H54 (cell line): ENCODE measurements at regions not wholly inside any gene's neighbourhood (a gene's known extent, or its start where the extent isn't known, plus 50 kb on each side); places are given as distances from the start of the nearest gene placed in this dataset.
"Not testable (repeated sequence)": the region's sequence is repeated elsewhere in the genome, so short reads cannot be mapped to it uniquely, and the experiment has no call there.

Source experiments
- DNase-seq: peaks from one replicate; pipeline ENCODE4 v3.0.0; 2011; ENCODE audit warnings: low spot score, mixed read lengths; ENCODE audit not compliant: insufficient read length
- FAIRE-seq: peaks from 3 replicates; lab custom pipeline; 2011; peaks lifted over from hg19 to GRCh38; lab: Jason Lieb, UNC
- POLR2A ChIP-seq: IDR thresholded peaks from 2 replicates; pipeline ENCODE4 v1.6.1; 2011; ENCODE audit warnings: low read depth, mild to moderate bottlenecking, low read length

DNA sequence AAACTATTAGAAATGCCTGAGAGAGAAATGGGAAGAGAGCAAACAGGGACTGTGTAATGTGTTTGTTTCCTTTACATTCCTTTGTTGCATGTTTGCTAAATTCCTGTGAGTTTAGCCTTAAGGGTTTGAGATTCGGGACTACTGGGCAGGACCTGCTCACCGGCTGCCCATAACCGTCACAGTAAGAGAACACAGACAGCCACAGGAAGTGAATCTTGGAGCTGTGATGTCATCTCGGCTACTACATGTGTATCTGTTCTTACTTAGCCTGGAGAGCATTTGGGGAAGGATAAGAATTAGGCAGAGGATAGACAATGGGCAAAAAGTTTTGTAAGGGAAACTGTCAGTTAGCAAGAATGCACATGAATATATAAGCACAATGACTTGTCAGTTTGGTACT lies 485.1 kb upstream of the KLF6 start:
- no peak for TF ChIP-seq POLR2A
- peak; percentile 48 for FAIRE-seq
- peak; percentile 15 for DNase-seq

DNA sequence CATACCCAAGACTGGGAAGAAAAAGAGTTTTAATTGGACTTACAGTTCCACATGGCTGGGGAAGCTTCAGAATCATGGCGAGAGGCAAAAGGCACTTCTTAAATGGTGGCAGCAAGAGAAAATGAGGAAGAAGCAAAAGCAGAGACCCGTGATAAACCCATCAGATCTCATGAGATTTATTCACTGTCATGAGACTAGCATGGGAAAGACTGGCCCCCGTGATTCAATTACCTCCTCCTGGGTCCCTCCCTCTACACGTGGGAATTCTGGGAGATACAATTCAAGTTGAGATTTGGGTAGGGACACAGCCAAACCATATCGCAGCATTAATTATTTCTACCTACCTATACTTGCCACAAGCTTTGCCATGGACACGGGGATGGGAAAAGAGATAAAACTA lies 483.5 kb upstream of the KLF6 start:
- DNase-seq, FAIRE-seq: not testable (repeated sequence)

DNA sequence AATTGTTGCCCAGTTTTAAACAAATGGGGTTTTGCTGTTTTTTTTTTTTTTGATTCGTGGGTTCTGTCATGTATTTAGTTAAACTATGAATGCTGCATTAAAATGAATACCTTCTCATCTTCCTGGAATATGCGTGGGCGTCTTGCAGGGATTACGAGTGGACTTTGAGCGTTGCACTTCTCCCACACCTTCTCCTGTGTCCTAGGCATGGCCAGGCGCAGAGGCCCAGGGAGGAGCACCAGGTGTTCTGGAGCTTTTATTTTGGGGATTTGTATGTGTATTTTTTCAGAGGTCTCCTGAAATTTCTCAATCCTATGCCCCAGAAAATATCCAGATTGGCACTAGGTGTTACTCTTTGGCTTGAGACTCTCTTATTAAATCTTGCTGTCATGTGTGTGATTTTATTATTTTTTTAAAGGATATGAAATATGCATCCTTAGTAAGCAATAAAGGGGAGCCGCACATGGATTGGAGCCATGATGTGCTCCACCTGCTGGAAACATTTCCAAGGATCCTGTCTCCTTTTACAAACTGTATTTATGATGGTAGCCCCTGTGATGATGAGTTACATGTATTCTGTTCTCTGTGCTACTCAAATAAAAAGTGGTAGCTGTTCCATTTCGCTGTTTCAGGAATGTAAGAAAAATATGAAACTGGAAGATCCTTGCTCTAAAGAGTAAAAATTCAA lies 482.2 kb upstream of the KLF6 start:
- DNase-seq, result no peak
- no peak for TF ChIP-seq POLR2A
- FAIRE-seq, result no peak

DNA sequence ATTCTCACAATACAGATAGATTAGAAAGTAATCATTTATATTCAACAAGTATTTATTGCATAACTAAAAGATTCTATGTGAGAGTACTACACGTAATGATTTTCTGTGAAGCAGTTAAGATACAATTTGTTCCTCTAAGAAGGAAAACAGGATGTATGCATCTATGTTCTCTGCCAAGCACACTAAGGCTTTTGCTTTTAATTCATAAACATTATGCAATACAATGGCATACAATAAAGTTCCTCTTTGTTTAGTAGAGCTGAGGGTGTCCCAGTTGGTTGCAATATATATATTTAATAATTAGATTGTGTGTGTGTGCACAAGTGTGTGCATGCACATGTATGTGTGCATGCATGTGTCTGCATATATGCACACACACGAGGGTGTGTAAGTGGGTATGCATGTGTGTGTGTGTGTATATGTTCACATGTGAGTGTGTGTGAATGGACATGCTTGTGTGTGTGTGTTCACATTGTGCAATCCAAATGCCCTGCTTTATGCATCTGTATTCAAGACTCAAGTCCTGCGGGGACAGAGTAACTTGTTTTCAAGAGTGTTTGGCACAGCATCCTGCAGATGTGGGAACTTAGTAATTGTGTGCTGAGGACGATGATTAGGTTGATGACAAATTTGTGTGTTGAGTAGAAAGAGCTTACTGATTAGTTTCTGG lies 481.5 kb upstream of the KLF6 start:
- TF ChIP-seq POLR2A, result no peak
- no peak for DNase-seq
- no peak for FAIRE-seq

DNA sequence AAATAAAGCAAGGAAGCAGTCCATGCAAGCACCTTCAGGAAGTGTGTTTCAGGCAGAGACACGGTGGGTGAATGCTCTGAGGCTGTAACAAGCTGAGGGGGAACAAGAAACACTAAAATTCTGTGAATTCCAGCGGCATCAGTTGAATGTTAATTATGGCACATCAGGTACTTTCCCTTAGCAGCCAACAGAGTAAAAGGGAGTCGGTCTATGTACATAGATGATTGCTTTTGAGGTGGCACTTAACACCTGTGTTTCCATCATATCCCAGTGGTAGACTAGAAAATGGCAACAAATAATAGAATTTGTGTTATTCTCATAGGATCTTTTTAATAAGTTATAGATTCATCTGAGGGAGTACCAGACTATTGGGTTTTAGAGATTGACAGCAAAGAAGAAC lies 481.0 kb upstream of the KLF6 start:
- no peak for TF ChIP-seq POLR2A
- no peak for FAIRE-seq

DNA sequence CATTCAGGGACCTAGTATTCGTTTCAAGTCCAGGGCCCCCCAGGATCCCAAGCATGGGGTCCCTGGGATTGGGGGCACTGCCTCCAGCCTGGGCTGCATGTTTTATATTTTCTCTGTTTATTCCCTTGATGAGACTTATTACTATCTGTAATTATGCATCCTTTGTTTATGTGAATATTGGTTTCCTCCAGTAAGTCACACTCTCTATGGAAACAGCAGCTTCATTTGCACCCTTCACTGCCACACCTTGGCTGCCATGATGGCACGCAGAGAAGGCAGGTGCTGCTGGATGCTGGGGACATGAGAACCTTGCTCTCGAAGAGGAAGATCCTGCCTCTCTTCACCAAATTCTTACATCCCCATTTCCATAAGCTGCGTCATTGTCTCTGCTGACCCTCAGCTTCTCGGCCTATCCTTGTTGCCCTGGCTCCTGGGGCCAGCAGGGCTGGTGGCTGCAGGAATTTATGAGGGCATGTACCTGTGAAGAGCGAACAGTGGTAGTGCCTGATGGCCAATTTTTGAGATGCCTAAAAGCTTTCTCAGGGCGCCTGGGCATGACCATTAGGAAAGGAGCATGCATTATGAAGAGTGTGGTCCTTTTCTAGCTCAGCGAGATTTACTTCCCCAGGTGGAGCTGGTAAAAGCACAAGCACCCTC lies 479.3 kb upstream of the KLF6 start:
- no peak for FAIRE-seq
- no peak for DNase-seq
- no peak for TF ChIP-seq POLR2A

More for the DNA sequence above, 481.0 kb upstream of the KLF6 start:
- DNase-seq, result no peak

DNA sequence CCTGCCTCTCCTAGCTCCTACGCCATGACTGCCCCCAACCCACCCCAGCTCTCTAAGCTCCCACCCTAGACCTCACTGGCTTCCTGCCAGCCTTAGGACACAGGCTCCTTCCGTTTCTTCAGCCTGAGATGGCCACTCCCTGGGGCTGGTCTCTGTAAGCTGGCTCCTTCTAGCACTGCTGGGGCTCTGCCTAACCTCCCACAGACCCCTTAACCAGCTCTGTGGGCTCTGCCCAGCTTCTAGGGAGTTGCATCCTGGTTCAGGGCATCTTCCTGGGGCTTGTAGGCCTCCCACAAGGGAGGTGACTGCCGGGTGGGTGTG lies 478.6 kb upstream of the KLF6 start:
- DNase-seq (no peak), FAIRE-seq (no peak)
- TF ChIP-seq POLR2A, result no peak

DNA sequence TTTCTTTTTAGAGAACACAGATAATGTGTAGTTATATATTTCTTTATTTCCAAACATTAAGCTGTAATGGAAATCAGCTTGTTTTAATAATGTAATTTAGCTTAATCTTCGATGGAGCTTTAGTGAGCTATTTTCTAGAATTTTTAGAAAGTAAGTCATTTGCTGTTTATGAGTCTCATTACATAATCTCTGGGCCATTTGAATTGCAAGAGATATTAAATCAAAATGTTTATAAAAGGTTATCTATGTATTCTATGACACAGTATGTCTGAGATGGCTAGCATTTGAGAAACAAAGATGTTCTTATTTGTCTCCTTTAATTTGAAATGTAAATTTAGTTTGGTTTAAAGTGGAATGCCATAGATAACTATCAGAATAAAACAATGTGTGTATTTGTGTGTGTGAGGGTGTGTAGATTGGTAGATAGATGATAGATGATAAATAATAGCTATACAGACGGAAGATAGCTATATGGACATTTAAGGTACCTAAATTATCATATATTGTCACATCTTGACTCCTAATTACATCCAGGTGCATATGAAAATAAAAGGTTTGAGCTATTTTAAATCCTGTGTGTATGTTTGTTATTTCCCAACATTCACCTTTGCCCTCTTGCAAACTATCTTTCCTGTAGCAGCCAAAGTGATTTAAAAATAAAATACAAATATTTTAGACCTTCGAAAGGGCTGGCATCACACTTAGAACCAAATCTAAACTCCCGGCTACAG lies 478.0 kb upstream of the KLF6 start:
- FAIRE-seq (no peak), DNase-seq (no peak)
- TF ChIP-seq POLR2A, result no peak

DNA sequence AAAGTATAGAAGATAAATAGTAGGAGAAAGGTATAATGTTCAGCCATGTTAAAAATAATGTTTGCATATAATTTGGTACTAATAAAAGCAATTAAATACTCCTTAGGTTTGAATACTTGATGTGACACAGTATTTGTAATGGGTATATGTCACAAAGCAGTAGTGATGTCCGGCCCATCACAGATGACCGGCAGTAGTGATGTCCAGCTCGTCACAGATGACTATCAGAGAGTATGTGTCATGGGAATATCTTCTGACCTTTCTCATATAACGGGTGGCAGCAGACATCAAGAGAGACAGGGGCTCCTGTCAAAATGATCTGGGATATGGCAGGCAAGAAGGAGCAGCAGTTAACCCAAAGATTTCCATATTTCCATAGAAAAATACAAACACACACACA lies 477.4 kb upstream of the KLF6 start:
- DNase-seq (no peak), FAIRE-seq (no peak)
- TF ChIP-seq POLR2A, result no peak

DNA sequence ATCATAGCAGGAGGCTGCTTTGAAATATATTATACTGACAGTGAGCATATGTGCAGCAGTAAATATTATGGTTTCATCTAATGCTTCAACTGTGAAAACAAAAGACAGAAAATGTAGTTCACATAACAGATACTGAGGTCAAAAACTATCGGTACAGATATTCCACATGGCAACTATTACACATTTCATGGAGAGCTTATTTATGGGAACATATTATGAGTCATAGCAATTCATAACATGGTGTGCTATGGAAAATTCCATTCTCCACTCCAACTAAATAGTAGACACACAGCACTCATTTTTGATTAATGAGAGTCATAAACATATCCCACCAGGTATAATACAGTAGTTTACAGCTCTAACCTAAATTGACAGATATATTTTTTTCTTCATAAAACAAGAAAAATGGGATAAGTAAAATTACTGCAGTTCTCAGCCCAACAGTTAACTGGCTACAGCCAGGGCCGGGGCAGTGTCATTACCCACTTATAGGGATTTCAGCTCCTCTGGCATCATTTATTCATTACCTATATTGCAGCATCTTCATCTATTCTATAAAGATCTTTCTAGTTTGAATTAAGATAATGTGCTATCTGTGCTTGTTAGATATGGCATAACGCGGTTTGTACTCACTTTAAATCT lies 475.6 kb upstream of the KLF6 start:
- TF ChIP-seq POLR2A, result no peak
- DNase-seq, result no peak
- FAIRE-seq, result no peak

DNA sequence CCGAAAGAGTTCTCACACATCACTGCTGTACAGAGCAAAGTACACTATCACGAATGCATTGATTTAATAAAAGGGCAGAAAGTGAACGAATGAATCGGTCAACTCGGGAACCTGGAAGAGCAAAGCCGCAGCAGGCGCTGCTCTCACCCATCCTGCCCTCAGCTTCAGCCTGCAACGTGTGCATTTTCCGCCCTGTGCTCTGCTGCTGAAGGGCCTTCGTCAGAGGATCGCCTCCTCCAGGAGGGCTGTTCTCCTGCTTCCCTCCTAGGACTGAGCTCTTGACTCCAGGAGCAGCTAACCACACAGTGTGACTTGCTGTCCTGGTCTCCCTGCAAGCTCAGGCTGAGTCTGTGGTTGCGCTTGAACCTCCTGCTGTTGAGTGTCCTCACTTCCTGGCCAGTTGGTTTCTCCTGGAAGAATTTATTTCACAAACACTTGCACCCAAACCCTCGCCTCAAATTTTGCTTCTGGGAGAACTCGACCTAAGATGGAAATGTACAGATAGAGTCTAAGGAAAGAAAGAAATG lies 473.0 kb upstream of the KLF6 start:
- no peak for TF ChIP-seq POLR2A
- DNase-seq (no peak), FAIRE-seq (no peak)

DNA sequence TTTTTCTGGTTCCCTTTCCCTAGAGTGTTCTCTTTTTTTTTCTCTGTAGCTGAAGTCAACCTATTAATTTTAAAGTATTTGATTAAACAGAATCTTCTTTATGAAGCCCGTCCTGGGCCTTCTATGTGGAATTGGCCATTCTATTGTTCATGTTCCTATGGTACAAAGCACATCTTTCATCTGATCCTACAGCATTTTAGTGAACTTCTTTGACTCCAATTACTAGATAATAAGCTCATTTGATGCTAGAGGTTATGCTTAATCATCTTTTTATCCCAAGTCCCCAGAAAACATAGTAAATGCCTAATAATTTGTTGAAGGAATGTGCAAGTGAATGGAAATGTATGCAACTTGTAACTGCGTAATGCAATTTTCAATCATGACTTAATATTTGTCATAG lies 472.0 kb upstream of the KLF6 start:
- no peak for FAIRE-seq

DNA sequence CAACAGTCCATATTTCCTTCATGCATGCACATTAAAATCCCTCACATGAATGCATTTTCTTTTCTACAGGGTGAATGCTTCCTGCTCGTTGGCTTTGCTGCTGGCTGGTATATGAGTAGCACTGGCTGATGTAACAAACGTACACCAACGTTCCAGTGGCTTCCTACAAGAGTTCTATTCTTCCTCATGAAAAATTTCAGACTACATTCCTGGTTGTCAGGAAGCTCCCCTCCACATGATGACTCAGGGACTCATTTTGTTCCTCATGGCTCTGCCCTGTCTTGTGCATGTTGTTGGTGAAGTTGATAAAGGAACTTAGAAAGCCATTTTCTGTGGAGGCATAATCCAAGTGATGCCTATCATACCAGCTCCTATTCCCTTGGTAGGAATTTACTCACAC lies 470.7 kb upstream of the KLF6 start:
- FAIRE-seq, result no peak
- DNase-seq, result no peak
- TF ChIP-seq POLR2A, result no peak

More for the DNA sequence above, 472.0 kb upstream of the KLF6 start:
- TF ChIP-seq POLR2A, result no peak
- DNase-seq, result no peak
